Osteoblast (primary cell): ENCODE measurements at regions not wholly inside any gene's neighbourhood (a gene's known extent, or its start where the extent isn't known, plus 50 kb on each side); places are given as distances from the start of the nearest gene placed in this dataset.

Source experiments
- DNase-seq: peaks from one replicate; pipeline ENCODE4 v3.0.0; 2011; ENCODE audit warnings: low spot score, mixed read lengths; ENCODE audit not compliant: insufficient read length; ENCODE audit errors: missing footprints
- H2AFZ ChIP-seq: 2 replicates; pipeline ENCODE4 v1.6.0; 2011; ENCODE audit warnings: mild to moderate bottlenecking, low read length
- H3K27ac ChIP-seq: 2 replicates; pipeline ENCODE4 v1.5.1; 2011; ENCODE audit warnings: mild to moderate bottlenecking, low read depth, low read length, moderate library complexity
- H3K27me3 ChIP-seq: 2 replicates; pipeline ENCODE4 v1.6.0; 2012; ENCODE audit warnings: mild to moderate bottlenecking, control low read depth, inconsistent platforms, low read length, moderate library complexity; ENCODE audit not compliant: insufficient read depth
- H3K36me3 ChIP-seq: 2 replicates; pipeline ENCODE4 v1.5.1; 2011; ENCODE audit warnings: mild to moderate bottlenecking, low read length, control low read depth, moderate library complexity; ENCODE audit not compliant: insufficient read depth
- H3K4me1 ChIP-seq: 2 replicates; pipeline ENCODE4 v1.5.1; 2011; ENCODE audit warnings: mild to moderate bottlenecking, low read length, control low read depth, moderate library complexity; ENCODE audit not compliant: insufficient read depth
- H3K4me2 ChIP-seq: 2 replicates; pipeline ENCODE4 v1.6.0; 2011; ENCODE audit warnings: mild to moderate bottlenecking, low read length; ENCODE audit not compliant: insufficient read depth
- H3K4me3 ChIP-seq: fragments of 200-600 bp; sonication (generic); 3 replicates; pipeline ENCODE4 v1.5.1; 2012; ENCODE audit warnings: mild to moderate bottlenecking, low read length, inconsistent platforms; ENCODE audit not compliant: insufficient read depth
- H3K79me2 ChIP-seq: 2 replicates; pipeline ENCODE4 v1.6.0; 2012; ENCODE audit warnings: mild to moderate bottlenecking, low read length, control low read depth, inconsistent platforms; ENCODE audit not compliant: insufficient read depth
- H3K9me3 ChIP-seq: 2 replicates; pipeline ENCODE4 v1.5.1; 2011; ENCODE audit warnings: low read depth, low read length, control low read depth
- H4K20me1 ChIP-seq: 2 replicates; pipeline ENCODE4 v1.6.0; 2012; ENCODE audit warnings: mild to moderate bottlenecking, low read length, control low read depth; ENCODE audit not compliant: insufficient read depth
- TF ChIP-seq, protein P1 (sequence below): IDR thresholded peaks from 2 replicates; pipeline ENCODE4 v1.5.1; 2011; ENCODE audit warnings: mild to moderate bottlenecking, low read depth, low read length, moderate library complexity; ENCODE audit errors: extremely low read depth

DNA sequence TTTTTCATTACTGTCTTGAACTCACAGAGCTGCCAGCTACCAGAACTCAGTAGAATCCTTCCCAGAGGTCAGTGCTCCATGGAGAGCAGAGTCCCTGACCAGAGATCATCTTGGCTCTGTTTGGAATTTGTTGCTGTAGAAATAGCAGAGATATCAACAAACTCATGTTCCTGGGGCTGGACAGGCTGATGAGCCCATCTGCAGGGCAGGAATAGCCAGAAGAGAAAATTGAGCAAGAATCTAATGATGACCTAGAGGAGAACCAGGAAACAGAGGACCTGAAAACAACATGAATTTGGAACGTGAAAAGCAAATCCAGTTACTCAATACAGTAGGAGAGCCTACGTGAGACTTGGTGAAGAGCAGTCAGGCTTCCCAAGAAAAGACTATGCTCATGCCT lies 437.8 kb downstream of the PLK2 start:
- TF ChIP-seq, protein P1, sequence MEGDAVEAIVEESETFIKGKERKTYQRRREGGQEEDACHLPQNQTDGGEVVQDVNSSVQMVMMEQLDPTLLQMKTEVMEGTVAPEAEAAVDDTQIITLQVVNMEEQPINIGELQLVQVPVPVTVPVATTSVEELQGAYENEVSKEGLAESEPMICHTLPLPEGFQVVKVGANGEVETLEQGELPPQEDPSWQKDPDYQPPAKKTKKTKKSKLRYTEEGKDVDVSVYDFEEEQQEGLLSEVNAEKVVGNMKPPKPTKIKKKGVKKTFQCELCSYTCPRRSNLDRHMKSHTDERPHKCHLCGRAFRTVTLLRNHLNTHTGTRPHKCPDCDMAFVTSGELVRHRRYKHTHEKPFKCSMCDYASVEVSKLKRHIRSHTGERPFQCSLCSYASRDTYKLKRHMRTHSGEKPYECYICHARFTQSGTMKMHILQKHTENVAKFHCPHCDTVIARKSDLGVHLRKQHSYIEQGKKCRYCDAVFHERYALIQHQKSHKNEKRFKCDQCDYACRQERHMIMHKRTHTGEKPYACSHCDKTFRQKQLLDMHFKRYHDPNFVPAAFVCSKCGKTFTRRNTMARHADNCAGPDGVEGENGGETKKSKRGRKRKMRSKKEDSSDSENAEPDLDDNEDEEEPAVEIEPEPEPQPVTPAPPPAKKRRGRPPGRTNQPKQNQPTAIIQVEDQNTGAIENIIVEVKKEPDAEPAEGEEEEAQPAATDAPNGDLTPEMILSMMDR, result no peak
- DNase-seq, result no peak
- Histone ChIP-seq H3K9me3 (no peaks in the 10 kb centered on the region), H3K4me1 (no peaks in the 10 kb centered on the region), H4K20me1 (no peaks in the 10 kb centered on the region), H2AFZ (no peak overlapping the region), H3K4me3 (no peak overlapping the region), H3K27me3 (no peaks in the 10 kb centered on the region), H3K4me2 (no peak overlapping the region), H3K79me2 (no peaks in the 10 kb centered on the region), H3K36me3 (no peaks in the 10 kb centered on the region), H3K27ac (no peak overlapping the region)

DNA sequence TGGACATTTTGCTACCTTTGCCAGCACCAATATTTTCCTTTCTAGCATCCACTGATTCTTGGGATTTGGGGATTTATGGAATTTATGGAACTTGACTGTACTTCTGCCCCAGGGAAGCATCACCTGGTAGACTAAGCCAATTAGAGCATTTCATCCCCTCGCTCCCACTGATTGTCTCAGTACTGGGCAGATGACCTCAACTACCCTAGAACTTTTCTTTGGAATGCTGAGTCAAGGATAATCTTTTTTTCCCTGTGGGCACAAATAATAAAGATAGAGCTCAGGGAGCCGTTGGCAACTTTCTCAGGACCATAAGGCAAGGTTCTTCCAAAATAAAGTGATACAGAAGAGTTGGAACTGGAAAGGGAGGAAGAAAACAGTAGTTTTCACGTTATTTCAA lies 438.4 kb downstream of the PLK2 start:
- DNase-seq, result no peak
- no peak overlapping the region for H3K4me3 ChIP-seq
- no peak overlapping the region for H3K27ac ChIP-seq
- H3K4me1 ChIP-seq, result no peaks in the 10 kb centered on the region
- H3K79me2 ChIP-seq, result no peaks in the 10 kb centered on the region
- TF ChIP-seq, protein P1, result no peak
- no peak overlapping the region for H3K4me2 ChIP-seq
- H3K9me3 ChIP-seq, result no peaks in the 10 kb centered on the region
- H2AFZ ChIP-seq, result no peak overlapping the region
- H4K20me1 ChIP-seq, result no peaks in the 10 kb centered on the region
- no peaks in the 10 kb centered on the region for H3K36me3 ChIP-seq
- no peaks in the 10 kb centered on the region for H3K27me3 ChIP-seq

DNA sequence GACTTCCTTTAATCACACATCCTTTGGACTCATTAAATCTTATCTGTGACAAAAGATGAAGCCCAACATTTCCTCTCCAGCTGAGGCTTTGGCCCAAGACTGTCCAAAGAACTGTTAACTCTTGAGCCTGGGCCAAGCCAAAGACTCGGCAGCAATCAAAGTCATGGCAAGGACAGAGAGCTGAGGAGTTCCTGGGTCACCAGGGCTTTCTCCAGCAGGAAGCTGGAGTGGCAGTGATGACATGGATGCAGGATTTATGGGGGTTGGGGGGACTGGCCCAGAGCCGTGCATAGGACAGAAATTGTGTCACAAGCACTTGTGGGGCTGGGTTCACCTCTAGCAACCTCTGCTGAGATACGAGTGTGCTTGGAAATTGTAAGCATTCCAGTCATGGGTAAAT lies 440.3 kb downstream of the PLK2 start:
- Histone ChIP-seq H4K20me1 (no peaks in the 10 kb centered on the region), H3K36me3 (no peaks in the 10 kb centered on the region), H3K4me3 (no peak overlapping the region), H3K9me3 (no peaks in the 10 kb centered on the region), H3K27ac (no peak overlapping the region), H3K4me2 (no peak overlapping the region), H2AFZ (no peak overlapping the region), H3K79me2 (no peaks in the 10 kb centered on the region), H3K27me3 (no peaks in the 10 kb centered on the region), H3K4me1 (no peaks in the 10 kb centered on the region)
- DNase-seq, result no peak
- TF ChIP-seq, protein P1, result no peak

DNA sequence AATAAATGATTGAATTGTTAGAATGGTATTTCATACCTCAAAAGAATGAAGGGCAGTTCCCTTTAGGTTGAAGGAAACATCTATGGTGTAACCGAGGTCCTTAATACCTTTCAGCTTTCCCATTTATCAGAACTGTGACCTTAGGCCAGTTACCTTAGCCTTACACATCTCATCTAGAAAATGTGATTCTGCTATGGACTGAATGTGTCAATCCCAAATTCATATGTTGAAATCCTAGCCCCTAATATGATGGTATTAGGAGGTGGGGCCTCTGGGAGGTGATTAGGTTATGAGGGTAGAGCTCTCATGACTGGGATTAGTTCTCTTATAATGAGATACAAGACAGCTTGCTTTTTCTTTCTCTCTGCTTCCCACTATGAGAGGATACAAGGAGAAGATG lies 441.9 kb downstream of the PLK2 start:
- DNase-seq, result no peak
- H3K27me3 ChIP-seq, result no peaks in the 10 kb centered on the region
- H3K27ac ChIP-seq, result no peak overlapping the region
- H4K20me1 ChIP-seq, result no peaks in the 10 kb centered on the region
- H2AFZ ChIP-seq, result no peak overlapping the region
- TF ChIP-seq, protein P1, result no peak
- no peaks in the 10 kb centered on the region for H3K36me3 ChIP-seq
- H3K4me3 ChIP-seq, result no peak overlapping the region
- H3K9me3 ChIP-seq, result no peaks in the 10 kb centered on the region
- no peaks in the 10 kb centered on the region for H3K4me1 ChIP-seq
- no peak overlapping the region for H3K4me2 ChIP-seq
- H3K79me2 ChIP-seq, result no peaks in the 10 kb centered on the region
